ENCODE measurements at regions not wholly inside any gene's neighbourhood (a gene's known extent, or its start where the extent isn't known, plus 50 kb on each side); places are given as distances from the start of the nearest gene placed in this dataset.

GRCh38 chr9:29006628-29007027, 1433.3 kb upstream of the C9orf72 start:
- no peak overlapping the region for H4K91ac ChIP-seq (ENCODE audit: insufficient read length, low read depth, low read length)
- H3K23me2 ChIP-seq (ENCODE audit: insufficient read length, low read depth, low read length, poor library complexity, severe bottlenecking), result no peaks in the 10 kb centered on the region
- Mint-ChIP-seq H3K4me3 (no peak overlapping the region), H3K36me3 (ENCODE audit: insufficient read depth in 1 of 3, low read depth in 3 of 3) (no peaks in the 10 kb centered on the region; a peak in 3 of 7 replicates), H3K27ac (no peak overlapping the region), H3K9me3 (peaks cover 0 to 7% of the 10 kb centered on the region in 2 experiments; a peak in 3 of 5 replicates), H3K4me1 (no peaks in the 10 kb centered on the region), H3K27me3 (ENCODE audit: low read depth) (no peaks in the 10 kb centered on the region)
- no peak overlapping the region for H3K4ac ChIP-seq (ENCODE audit: low read depth, low read length)
- H3K14ac ChIP-seq (ENCODE audit: insufficient read depth, low read length), result no peak overlapping the region
- H3K9ac ChIP-seq (ENCODE audit: extremely low read depth, insufficient read length, low read length), result no peak overlapping the region
- no peak overlapping the region for H2AK5ac ChIP-seq (ENCODE audit: insufficient read length, low read length)
- H2BK120ac ChIP-seq (ENCODE audit: low read depth, low read length, poor library complexity, severe bottlenecking), result no peak overlapping the region
- H3K23ac ChIP-seq (ENCODE audit: insufficient read length, low read depth, low read length), result no peak overlapping the region
- no peak overlapping the region for H2AFZ ChIP-seq (ENCODE audit: low read length)
- H2BK20ac ChIP-seq (ENCODE audit: low read depth, low read length, poor library complexity, severe bottlenecking), result no peak overlapping the region
- H3K27ac ChIP-seq (ENCODE audit: insufficient read length, low read depth, low read length), result no peak overlapping the region
- H2BK15ac ChIP-seq (ENCODE audit: low read depth, low read length), result no peak overlapping the region
- no peak overlapping the region for H3K4me2 ChIP-seq (ENCODE audit: insufficient read depth, insufficient read length, low read length)
- no peak overlapping the region for H2BK5ac ChIP-seq (ENCODE audit: insufficient read length, low read length)
- no peak overlapping the region for H3T11ph ChIP-seq (ENCODE audit: low read length)
- H3K4me1 ChIP-seq (ENCODE audit: insufficient read depth, low read length), result no peaks in the 10 kb centered on the region
- H3K56ac ChIP-seq (ENCODE audit: insufficient read length, low read depth, low read length), result no peak overlapping the region
- TF ChIP-seq, protein P1, sequence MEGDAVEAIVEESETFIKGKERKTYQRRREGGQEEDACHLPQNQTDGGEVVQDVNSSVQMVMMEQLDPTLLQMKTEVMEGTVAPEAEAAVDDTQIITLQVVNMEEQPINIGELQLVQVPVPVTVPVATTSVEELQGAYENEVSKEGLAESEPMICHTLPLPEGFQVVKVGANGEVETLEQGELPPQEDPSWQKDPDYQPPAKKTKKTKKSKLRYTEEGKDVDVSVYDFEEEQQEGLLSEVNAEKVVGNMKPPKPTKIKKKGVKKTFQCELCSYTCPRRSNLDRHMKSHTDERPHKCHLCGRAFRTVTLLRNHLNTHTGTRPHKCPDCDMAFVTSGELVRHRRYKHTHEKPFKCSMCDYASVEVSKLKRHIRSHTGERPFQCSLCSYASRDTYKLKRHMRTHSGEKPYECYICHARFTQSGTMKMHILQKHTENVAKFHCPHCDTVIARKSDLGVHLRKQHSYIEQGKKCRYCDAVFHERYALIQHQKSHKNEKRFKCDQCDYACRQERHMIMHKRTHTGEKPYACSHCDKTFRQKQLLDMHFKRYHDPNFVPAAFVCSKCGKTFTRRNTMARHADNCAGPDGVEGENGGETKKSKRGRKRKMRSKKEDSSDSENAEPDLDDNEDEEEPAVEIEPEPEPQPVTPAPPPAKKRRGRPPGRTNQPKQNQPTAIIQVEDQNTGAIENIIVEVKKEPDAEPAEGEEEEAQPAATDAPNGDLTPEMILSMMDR (conservative IDR thresholded peaks at IDR 0.05), result no peak
- no peaks in the 10 kb centered on the region for H4K20me1 ChIP-seq (ENCODE audit: control insufficient read depth, insufficient read depth, insufficient read length)
- no peaks in the 10 kb centered on the region for H3K79me2 ChIP-seq (ENCODE audit: insufficient read depth, low read length)
- H4K5ac ChIP-seq (ENCODE audit: insufficient read length, low read depth, low read length), result no peak overlapping the region
- H3K27me3 ChIP-seq (ENCODE audit: insufficient read depth, low read length), result no peaks in the 10 kb centered on the region
- H3K9me3 ChIP-seq (ENCODE audit: control insufficient read depth, low read depth, low read length), result no peaks in the 10 kb centered on the region
- H2BK12ac ChIP-seq (ENCODE audit: insufficient read length, low read depth, low read length), result no peak overlapping the region
- no peak overlapping the region for H3K18ac ChIP-seq (ENCODE audit: insufficient read length, low read depth, low read length)
- H4K8ac ChIP-seq (replicated peaks; ENCODE audit: insufficient read length, low read depth, low read length), result no peak overlapping the region
- no peak for DNase-seq
- H3K79me1 ChIP-seq (ENCODE audit: insufficient read depth, low read depth, low read length, poor library complexity, severe bottlenecking), result no peaks in the 10 kb centered on the region
- WGBS (ENCODE audit: extremely low coverage, insufficient read length, low lambda C conversion rate), result no CpG with 5 or more reads among the region's 4 CpGs

Data from H9 (cell line).